ENCODE measurements at regions not wholly inside any gene's neighbourhood (a gene's known extent, or its start where the extent isn't known, plus 50 kb on each side); places are given as distances from the start of the nearest gene placed in this dataset.
A peak's percentile ranks its signal among the peaks of the same experiment; 100 is the strongest.

DNA sequence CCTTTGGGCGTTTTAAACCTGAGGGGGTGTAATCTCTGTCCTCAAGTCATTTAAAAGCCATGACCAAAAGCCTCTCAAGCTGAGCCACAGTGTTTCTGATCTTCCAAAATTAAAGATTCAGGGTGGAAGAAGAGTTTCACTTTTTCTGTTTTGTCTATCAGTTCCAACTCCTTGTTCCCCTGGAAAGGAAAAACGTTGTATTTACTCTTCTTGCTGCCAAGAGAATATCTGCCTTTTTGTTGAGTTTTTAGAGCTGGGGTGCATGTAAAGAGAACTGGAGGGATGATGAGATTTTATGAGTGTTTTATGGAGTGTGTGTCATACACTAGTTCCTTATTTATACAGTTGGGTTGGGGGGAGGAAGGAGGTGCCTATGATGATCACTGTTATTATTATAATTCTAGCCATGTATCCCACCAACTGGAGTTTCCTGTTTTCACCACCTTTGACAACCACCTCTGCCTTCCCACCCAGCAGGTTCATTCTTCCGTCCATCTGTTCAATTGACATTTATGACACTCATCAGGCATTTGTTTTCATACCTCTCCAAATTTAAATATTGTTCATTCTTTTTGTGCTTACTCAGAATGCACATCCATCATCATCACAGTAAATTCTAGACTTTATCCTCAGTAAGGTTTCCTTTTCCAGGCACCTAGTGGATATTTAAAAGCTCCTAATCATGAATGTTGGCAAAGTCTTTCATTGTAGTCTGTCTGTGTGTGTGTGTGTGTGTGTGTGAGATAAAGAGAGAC is 97.9 kb upstream of the MPDZ start:
- Histone ChIP-seq H3K36me3 (no peaks in the 10 kb centered on the region), H3K4me3 (no peak overlapping the region), H3K27me3 (no peaks in the 10 kb centered on the region), H3K9me3 (no peaks in the 10 kb centered on the region; the same call in 1 of the 2 replicates)
- DNase-seq = no peak

DNA sequence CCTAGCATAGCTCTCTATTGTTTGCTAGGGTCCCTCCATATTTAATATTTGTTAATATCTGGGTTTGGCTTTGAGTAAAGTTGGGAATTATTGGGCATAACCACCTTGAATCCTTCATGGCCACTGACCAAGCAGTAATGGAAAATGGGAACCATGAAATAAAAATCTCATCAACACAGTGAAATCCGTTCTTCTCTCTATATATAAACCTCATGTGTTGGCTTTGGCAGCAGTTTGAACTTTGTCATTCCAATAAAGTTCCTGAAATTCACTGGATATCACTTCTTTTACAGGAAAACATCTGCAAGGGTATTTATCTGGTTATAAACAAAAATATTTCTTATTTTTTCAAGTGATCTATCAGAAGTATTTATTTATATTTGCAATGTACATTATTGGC is 93.0 kb upstream of the MPDZ start:
- H3K27me3 ChIP-seq = peaks cover 12% of the 10 kb centered on the region

GRCh38 chr9:13369431-13369830 is 89.9 kb upstream of the MPDZ start:
- Histone ChIP-seq H3K9me3 (peaks cover 3% of the 10 kb centered on the region; the same call in 1 of the 2 replicates), H3K36me3 (no peaks in the 10 kb centered on the region), H3K27me3 (peaks cover 12% of the 10 kb centered on the region), H3K4me3 (no peak overlapping the region)
- no peak for DNase-seq

More for the DNA sequence above, 93.0 kb upstream of the MPDZ start:
- DNase-seq = no peak
- Histone ChIP-seq H3K36me3 (no peaks in the 10 kb centered on the region), H3K4me3 (no peak overlapping the region), H3K9me3 (peaks cover 3% of the 10 kb centered on the region; the same call in 1 of the 2 replicates)

DNA sequence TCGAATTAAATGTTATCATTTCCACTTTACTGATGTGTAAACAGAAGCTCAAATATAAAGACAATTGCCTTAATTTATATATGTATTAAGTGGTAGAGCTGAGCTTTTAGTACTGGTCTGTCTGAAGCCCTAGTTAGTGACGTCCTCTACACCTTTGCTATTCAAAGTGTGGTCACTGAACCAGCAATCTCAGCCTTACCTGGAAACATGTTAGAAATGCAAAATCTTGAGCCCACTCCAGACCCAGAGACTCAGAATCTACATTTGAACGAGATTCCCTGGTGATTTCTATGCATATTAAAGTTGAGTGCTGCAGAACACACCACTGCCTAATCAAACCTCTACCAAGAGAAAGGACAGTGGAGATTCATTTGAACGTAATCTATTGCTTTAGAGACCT is 88.3 kb upstream of the MPDZ start:
- H3K4me3 ChIP-seq = no peak overlapping the region
- H3K27me3 ChIP-seq = peaks cover 12% of the 10 kb centered on the region
- H3K36me3 ChIP-seq = no peaks in the 10 kb centered on the region
- peaks cover 3% of the 10 kb centered on the region; the same call in 1 of the 2 replicates for H3K9me3 ChIP-seq
- DNase-seq = no peak

GRCh38 chr9:13364271-13365000 is 84.9 kb upstream of the MPDZ start:
- H3K9me3 ChIP-seq = no peaks in the 10 kb centered on the region
- no peak overlapping the region for H3K4me3 ChIP-seq
- no peak for DNase-seq
- no peaks in the 10 kb centered on the region for H3K36me3 ChIP-seq
- H3K27me3 ChIP-seq = peaks cover 8% of the 10 kb centered on the region

DNA sequence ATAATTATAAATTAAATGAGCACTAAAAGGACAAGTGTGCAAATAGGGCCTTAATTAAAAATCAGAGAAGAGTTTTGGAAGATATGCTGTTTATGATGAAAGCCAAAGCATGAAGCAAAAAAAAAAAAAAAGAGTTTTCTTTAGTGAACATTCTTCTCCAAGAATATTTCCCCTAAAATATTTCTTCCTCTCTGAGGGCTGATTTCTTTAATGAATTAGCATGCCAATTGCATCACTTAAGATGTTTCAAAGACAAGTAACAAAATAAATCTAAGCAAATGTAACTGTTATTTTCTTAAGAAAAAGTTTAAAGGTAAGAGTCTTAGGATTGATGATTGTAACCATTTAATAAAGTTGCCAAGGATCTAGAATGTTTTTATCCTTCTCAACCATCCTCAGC is 81.6 kb upstream of the MPDZ start:
- no peaks in the 10 kb centered on the region for H3K27me3 ChIP-seq
- no peak overlapping the region for H3K4me3 ChIP-seq
- no peak for DNase-seq
- H3K9me3 ChIP-seq = no peaks in the 10 kb centered on the region
- no peaks in the 10 kb centered on the region for H3K36me3 ChIP-seq

DNA sequence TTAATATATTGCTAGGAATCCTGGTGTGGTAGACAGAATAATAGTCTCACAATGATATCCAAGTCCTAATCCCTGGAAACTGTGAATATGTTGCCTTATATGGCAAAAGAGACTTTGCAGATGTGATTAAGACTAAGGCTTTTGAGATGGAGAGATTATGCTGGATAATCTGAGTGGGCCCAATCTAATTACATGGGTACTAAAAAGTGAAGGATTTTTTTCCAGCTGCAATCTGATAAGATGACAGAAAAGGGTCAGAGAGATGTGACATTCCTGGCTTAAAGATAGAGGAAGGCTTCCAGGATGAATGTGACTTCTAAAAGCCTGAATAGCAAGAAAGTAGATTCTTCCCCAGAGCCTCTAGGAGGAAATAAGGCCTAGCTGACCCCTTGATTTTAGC is 80.7 kb upstream of the MPDZ start:
- DNase-seq = no peak
- Histone ChIP-seq H3K27me3 (no peaks in the 10 kb centered on the region), H3K9me3 (no peaks in the 10 kb centered on the region), H3K4me3 (no peak overlapping the region), H3K36me3 (no peaks in the 10 kb centered on the region)

- Histone ChIP-seq H3K9me3 (no peaks in the 10 kb centered on the region), H3K4me3 (no peak overlapping the region), H3K36me3 (no peaks in the 10 kb centered on the region), H3K27me3 (no peaks in the 10 kb centered on the region)
- peak; percentile 100 for DNase-seq
Measured at GRCh38 chr9:13358128-13358527, 78.6 kb upstream of the MPDZ start.

DNA sequence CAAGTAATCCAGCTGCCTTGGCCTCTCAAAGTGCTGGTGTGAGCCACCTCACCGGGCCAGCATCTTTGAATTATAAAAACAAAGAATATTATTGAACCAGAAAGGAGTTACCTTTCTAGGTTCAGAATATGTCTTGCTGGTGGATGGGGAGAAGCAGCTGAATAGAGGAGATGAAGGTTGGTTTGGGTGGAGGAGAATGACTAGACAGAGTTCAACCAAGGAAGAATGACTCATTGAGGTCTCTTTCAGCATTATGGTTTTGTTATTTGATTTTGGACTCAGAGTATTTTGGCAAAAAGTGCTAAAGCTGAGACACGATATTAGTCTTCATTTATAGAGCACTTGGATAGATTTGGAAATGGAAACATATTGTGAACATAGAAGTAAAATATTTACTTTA is 75.2 kb upstream of the MPDZ start:
- no peaks in the 10 kb centered on the region for H3K27me3 ChIP-seq
- DNase-seq = peak; percentile 55

GRCh38 chr9:13352451-13352979 is 73.0 kb upstream of the MPDZ start:
- Histone ChIP-seq H3K36me3 (no peaks in the 10 kb centered on the region), H3K4me3 (no peak overlapping the region), H3K9me3 (no peaks in the 10 kb centered on the region), H3K27me3 (no peaks in the 10 kb centered on the region)
- no peak for DNase-seq

More for the DNA sequence above, 75.2 kb upstream of the MPDZ start:
- H3K36me3 ChIP-seq = no peaks in the 10 kb centered on the region
- no peaks in the 10 kb centered on the region for H3K9me3 ChIP-seq
- no peak overlapping the region for H3K4me3 ChIP-seq

DNA sequence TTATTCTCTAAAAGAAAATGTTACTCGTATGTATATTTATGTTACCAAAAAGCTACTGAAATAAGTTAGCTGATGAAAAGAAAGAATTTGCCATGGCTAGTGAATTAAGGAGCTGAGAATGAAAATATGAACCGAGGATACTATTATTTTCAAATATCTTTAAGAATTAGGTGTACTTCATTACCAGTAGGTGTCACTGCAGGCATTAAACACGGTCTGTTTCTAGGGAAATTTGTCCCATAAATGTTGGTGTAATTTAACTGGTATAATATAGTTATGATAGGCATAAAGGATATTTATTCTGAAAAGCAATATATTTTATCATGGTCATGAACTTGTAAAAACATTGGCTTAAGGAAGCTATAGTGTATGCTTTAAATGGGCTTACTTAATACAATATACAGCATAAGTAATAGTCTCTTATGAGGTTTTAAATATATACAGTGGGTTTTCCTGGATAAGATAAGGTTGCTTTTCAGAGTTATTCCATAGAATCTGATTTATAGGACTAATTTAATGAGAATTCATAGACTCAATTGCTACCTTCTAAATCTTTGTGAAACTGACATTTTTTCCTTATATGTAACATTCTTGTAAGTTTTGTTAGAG is 72.4 kb upstream of the MPDZ start:
- Histone ChIP-seq H3K4me3 (no peak overlapping the region), H3K9me3 (no peaks in the 10 kb centered on the region), H3K36me3 (no peaks in the 10 kb centered on the region), H3K27me3 (no peaks in the 10 kb centered on the region)
- peak; percentile 36 for DNase-seq

DNA sequence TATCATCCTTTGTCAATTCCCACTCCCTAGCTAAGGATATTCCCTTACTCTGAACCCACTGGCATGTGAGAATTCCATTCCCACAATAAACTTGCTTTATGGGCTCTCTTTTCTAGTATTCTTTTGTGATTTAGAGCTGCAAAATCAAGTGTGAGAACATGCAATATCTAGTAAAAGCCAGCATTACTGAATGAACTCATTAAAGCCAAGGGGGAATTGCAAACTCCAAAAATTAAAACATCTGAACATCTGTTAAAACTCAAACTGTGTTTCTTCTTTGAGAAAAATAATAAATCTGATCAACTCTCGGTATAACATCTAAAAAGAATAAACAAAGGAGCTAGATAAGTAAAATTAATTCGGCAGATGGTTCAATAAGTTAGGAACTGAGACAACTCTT is 53.1 kb upstream of the MPDZ start:
- no peaks in the 10 kb centered on the region for H3K36me3 ChIP-seq
- no peaks in the 10 kb centered on the region for H3K9me3 ChIP-seq

DNA sequence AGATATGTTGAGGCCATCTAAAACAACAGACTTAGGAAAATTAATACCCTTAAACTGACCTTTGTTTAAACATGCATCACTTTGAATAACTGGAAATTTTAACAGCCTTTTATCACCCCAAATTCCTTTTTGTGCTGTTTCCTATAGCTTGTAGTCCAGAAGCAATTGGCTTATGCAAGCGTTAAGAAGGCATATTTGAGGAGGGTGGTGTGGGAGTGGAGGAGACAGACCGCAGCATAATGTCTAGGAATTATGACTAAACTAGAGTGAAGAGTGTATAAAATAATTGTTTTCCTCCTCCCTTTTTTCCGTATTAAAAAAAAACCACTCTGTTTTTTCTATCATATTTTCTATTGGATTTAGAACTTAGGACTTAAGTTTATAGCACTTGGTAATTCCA is 51.8 kb upstream of the MPDZ start:
- no peak overlapping the region for H3K4me3 ChIP-seq
- no peaks in the 10 kb centered on the region for H3K36me3 ChIP-seq
- no peaks in the 10 kb centered on the region for H3K27me3 ChIP-seq
- DNase-seq = no peak
- no peaks in the 10 kb centered on the region for H3K9me3 ChIP-seq

More for the DNA sequence above, 53.1 kb upstream of the MPDZ start:
- no peak overlapping the region for H3K4me3 ChIP-seq
- DNase-seq = no peak
- H3K27me3 ChIP-seq = no peaks in the 10 kb centered on the region

GRCh38 chr9:13330396-13331004 is 51.0 kb upstream of the MPDZ start:
- H3K4me3 ChIP-seq = no peak overlapping the region
- no peaks in the 10 kb centered on the region for H3K27me3 ChIP-seq
- DNase-seq = peak; percentile 84
- H3K9me3 ChIP-seq = no peaks in the 10 kb centered on the region
- H3K36me3 ChIP-seq = no peaks in the 10 kb centered on the region

Data from MG63 (cell line).